ENCODE measurements at regions not wholly inside any gene's neighbourhood (a gene's known extent, or its start where the extent isn't known, plus 50 kb on each side); places are given as distances from the start of the nearest gene placed in this dataset.
"Not testable (repeated sequence)": the region's sequence is repeated elsewhere in the genome, so short reads cannot be mapped to it uniquely, and the experiment has no call there.

GRCh38 chr7:67358316-67358715 lies 361.7 kb downstream of the TYW1 start:
- intact Hi-C loops (cut with DNase I), result not testable (repeated sequence)
- peak in 1 of 10 donors; percentile 8 for DNase-seq

- intact Hi-C loops (cut with DNase I); DNase-seq: not testable (repeated sequence)
These were observed 362.1 kb downstream of the TYW1 start for GRCh38 chr7:67358738-67359137.

- intact Hi-C loops (cut with DNase I), result no loop called here
- DNase-seq, result no peak
These were observed 363.3 kb downstream of the TYW1 start for GRCh38 chr7:67359900-67360299.

- no peak for DNase-seq
- intact Hi-C loops (cut with DNase I), result no loop called here
These were observed 364.5 kb downstream of the TYW1 start for GRCh38 chr7:67361150-67361549.

GRCh38 chr7:67364441-67365017 lies 367.9 kb downstream of the TYW1 start:
- intact Hi-C loops (cut with DNase I), result no loop called here
- DNase-seq, result peak in 2 of 10 donors; percentile 47 to 81

GRCh38 chr7:67371429-67372305 lies 375.0 kb downstream of the TYW1 start:
- intact Hi-C loops (cut with DNase I), result loop anchor here (10.0 kb wide), 1 partner anchor 113 kb away; no protein-coding TSS in a partner anchor
- DNase-seq, result peak in 7 of 10 donors; percentile 32 to 90 (median 45)

GRCh38 chr7:67373389-67373788 lies 376.8 kb downstream of the TYW1 start:
- not testable (repeated sequence) for DNase-seq
- intact Hi-C loops (cut with DNase I), result loop anchor here (10.0 kb wide), 1 partner anchor 111 kb away; no protein-coding TSS in a partner anchor

GRCh38 chr7:67375427-67375826 lies 378.8 kb downstream of the TYW1 start:
- DNase-seq, result no peak
- intact Hi-C loops (cut with DNase I), result loop anchor here (10.0 kb wide), 1 partner anchor 109 kb away; no protein-coding TSS in a partner anchor

GRCh38 chr7:67377939-67378862 lies 381.6 kb downstream of the TYW1 start:
- peak; percentile 60 to 95 (median 74) for DNase-seq
- intact Hi-C loops (cut with DNase I), result loop anchor here (10.0 kb wide), 1 partner anchor 107 kb away; no protein-coding TSS in a partner anchor

- DNase-seq, result no peak
- intact Hi-C loops (cut with DNase I), result no loop called here
These were observed 383.7 kb downstream of the TYW1 start for GRCh38 chr7:67380326-67380725.

- intact Hi-C loops (cut with DNase I), result no loop called here
- DNase-seq, result no peak
These were observed 384.2 kb downstream of the TYW1 start for GRCh38 chr7:67380858-67381257.

- intact Hi-C loops (cut with DNase I), result no loop called here
- peak in 1 of 10 donors; percentile 24 for DNase-seq
These were observed 391.2 kb downstream of the TYW1 start for GRCh38 chr7:67387851-67388250.

GRCh38 chr7:67391168-67391567 lies 394.5 kb downstream of the TYW1 start:
- no peak for DNase-seq

GRCh38 chr7:67392596-67393438 lies 396.2 kb downstream of the TYW1 start:
- intact Hi-C loops (cut with DNase I), result no loop called here
- no peak for DNase-seq

More at GRCh38 chr7:67391168-67391567, 394.5 kb downstream of the TYW1 start:
- intact Hi-C loops (cut with DNase I), result no loop called here

GRCh38 chr7:67393903-67394302 lies 397.3 kb downstream of the TYW1 start:
- intact Hi-C loops (cut with DNase I), result no loop called here
- no peak for DNase-seq

GRCh38 chr7:67398916-67399315 lies 402.3 kb downstream of the TYW1 start:
- no peak for DNase-seq
- intact Hi-C loops (cut with DNase I), result no loop called here

GRCh38 chr7:67401492-67401891 lies 404.9 kb downstream of the TYW1 start:
- DNase-seq, result no peak
- intact Hi-C loops (cut with DNase I), result no loop called here

- no peak for DNase-seq
- intact Hi-C loops (cut with DNase I), result no loop called here
These were observed 405.6 kb downstream of the TYW1 start for GRCh38 chr7:67402280-67402679.

GRCh38 chr7:67406976-67407375 lies 410.3 kb downstream of the TYW1 start:
- DNase-seq, result no peak
- intact Hi-C loops (cut with DNase I), result no loop called here
